Skin epidermis (tissue), 12 donors: ENCODE measurements at regions not wholly inside any gene's neighbourhood (a gene's known extent, or its start where the extent isn't known, plus 50 kb on each side); places are given as distances from the start of the nearest gene placed in this dataset.
"Not testable (repeated sequence)": the region's sequence is repeated elsewhere in the genome, so short reads cannot be mapped to it uniquely, and the experiment has no call there.

ENCODE experiments used
- H3K27ac ChIP-seq, 21 experiments: fragments of 200-600 bp; sonication (generic) in 11 of 21; one replicate each; pipeline ENCODE4 v1.5.0; 2020; ENCODE audit warnings: mild to moderate bottlenecking in 3 of 21, inconsistent platforms in 2 of 21, moderate library complexity in 2 of 21
- H3K4me3 ChIP-seq, 7 experiments: fragments of 200-600 bp; sonication (generic) in 2 of 7; one replicate each; pipeline ENCODE4 v1.5.0; 2020; ENCODE audit warnings: inconsistent platforms in 2 of 7, mild to moderate bottlenecking in 2 of 7, moderate library complexity in 1 of 7

DNA sequence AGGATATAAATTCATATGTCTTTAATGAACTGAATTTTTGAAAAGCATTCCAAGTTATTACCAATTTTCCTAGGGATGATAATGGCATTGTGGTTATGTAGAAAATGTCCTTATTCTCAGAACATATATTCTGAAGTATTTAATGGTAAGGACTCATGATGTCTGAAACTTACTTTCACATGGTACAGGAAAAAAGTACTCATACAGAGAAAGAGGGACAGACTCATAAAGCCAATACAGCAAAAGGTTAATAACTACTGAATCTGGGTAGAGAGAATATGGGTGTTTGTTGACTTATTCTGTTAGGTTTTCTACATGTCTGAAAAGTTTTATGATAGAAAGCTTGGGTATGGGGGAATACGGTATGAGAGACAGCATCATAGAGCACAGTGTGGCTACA is 84.3 kb upstream of the SERTAD2 start:
- no peak overlapping the region for H3K27ac ChIP-seq
- H3K4me3 ChIP-seq: no peak overlapping the region

DNA sequence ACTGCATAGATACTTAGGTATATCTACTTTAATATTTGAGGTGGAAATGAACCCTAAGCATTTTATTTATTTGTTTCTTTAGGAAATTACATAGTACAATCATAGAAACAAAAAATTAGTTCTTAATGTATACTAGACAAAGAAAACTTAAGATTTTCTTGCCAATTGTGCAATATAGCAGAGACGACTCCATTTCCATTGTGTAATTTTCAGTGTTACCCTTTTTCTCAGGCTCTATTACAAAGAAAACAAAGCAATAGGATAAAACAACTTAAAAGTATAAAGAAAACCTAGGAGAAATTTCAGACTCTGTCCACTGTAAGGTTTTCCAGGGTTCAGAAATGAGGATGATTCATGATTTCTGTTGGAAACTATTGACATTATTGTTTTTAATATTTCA is 89.0 kb upstream of the SERTAD2 start:
- Histone ChIP-seq H3K4me3 (no peak overlapping the region), H3K27ac (no peak overlapping the region)

DNA sequence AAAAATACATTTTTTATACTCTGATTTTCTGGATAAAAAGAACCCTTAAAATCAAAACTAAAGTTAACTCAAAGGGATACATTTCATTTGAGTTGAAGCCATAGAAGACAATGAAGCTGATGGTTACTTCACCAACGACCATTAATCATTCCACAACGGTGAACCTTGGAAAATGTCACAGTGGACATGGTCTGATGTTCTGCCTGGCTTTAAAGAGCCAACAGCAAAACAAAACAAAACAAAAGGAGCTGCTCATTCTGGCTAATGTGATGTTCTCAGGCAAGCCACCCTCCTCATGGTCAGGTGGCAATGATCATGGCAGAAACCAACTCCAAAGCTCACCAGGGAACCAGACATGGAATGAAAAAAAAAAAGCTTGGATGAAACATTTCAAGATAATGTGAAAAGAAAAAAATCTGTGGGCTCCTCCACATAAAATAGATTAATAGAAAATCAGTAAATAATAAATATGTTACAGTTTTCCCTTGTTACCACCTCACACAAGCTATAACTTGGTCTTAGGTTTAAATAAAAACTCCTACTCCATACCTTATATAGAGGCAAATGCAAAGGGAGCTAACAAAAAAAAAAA is 90.1 kb upstream of the SERTAD2 start:
- Histone ChIP-seq H3K4me3 (no peak overlapping the region), H3K27ac (no peak overlapping the region)

DNA sequence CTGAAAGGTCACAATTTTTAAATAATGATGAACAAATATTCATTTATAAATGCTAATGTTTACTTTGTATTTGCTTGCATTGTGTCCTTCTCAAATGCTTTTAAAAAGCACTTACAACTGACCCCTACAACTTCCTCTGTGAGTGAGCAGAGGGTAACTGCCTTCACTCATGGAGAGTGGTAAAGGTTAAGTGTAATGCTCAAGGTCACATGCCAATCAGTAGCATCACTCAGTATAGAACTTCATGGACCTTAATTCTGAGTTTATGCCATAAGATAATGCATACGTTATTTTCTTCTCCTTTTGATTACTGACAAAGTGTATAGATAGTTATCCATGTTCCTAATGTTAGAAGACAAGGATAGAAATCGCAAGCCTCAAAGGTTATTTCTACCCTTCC is 91.8 kb upstream of the SERTAD2 start:
- H3K4me3 ChIP-seq: no peak overlapping the region
- H3K27ac ChIP-seq: no peak overlapping the region

DNA sequence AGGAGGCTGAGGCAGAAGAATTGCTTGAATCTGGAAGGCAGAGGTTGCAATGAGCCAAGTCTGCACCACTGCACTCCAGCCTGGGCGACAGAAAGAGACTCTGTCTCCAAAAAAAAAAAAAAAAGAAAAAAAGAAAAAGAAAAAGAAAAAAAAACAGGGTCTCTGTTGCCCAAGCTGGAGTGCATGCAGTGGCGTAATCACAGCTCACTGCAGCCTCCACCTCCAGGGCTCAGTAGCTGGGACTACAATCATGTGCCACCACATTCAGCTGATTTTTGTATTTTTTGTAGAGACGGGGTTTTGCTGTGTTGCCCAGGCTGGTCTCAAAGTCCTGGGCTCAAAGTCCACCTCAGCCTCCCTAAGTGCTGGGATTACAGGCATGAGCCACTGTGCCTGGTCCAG is 94.0 kb upstream of the SERTAD2 start:
- H3K27ac ChIP-seq: peak overlapping the region in 1 of 21 experiments; percentile 57
- not testable (repeated sequence) for H3K4me3 ChIP-seq

DNA sequence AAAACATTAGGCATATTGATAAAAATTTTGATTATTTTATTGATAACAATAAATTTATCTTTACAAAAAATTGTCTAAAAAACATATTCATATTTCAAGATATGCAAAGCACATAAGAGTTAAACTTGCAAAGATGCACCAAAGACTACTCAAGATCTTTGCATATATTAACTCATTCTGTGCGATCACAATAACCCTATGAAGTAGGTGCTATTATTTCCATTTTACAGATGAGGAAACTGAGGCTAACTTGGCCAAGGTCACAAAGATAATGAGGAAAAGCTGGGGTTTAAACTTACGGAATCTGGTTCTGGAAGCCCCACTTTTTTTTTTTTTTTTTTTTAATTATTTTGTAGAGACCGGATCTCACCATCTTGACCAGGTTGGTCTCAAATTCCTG is 94.4 kb upstream of the SERTAD2 start:
- no peak overlapping the region for H3K4me3 ChIP-seq
- H3K27ac ChIP-seq: peak overlapping the region in 7 of 21 experiments; percentile 48 to 100 (median 98)

DNA sequence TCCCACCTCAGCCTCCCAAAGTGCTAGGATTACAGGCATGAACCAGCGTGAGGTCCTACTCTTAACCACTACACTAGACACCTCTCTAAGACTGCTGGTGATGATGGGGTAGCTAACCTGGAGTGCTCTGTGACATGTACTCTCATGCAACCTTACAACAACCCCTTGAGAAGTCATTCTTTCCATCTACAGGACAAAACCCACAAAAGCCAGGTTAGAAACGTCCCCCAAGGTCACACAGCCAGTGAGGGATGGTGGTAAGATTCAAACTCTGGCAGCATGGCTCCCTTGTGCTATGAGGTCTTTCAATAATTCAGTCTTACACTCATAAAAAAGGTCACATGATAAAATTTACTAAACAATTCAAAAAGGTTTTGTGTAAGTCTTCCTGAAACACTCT is 94.8 kb upstream of the SERTAD2 start:
- H3K4me3 ChIP-seq: peak overlapping the region in 2 of 7 experiments; percentile 7 to 77
- peak overlapping the region in 17 of 21 experiments; percentile 48 to 100 (median 96) for H3K27ac ChIP-seq

DNA sequence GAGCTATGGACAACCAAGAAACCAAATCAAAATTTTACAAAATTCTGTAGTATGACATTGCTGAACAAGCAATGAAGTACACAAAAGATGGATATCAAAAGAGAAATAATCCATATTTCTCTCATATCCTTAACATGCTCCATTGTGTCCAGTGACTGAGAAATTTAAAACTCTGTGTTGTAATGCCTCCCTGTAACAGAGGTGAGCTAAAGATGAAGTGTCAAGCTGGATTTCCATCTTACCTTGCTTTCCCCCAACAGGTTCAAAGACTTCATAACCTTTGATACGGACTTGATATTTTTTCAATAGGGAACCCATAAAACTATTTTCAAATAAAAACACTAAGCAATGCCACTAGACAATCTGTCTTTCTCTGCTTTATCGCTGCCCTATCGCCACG is 95.7 kb upstream of the SERTAD2 start:
- Histone ChIP-seq H3K4me3 (peak overlapping the region; percentile 54 to 77 (median 73)), H3K27ac (peak overlapping the region in 20 of 21 experiments; percentile 83 to 100 (median 96))

DNA sequence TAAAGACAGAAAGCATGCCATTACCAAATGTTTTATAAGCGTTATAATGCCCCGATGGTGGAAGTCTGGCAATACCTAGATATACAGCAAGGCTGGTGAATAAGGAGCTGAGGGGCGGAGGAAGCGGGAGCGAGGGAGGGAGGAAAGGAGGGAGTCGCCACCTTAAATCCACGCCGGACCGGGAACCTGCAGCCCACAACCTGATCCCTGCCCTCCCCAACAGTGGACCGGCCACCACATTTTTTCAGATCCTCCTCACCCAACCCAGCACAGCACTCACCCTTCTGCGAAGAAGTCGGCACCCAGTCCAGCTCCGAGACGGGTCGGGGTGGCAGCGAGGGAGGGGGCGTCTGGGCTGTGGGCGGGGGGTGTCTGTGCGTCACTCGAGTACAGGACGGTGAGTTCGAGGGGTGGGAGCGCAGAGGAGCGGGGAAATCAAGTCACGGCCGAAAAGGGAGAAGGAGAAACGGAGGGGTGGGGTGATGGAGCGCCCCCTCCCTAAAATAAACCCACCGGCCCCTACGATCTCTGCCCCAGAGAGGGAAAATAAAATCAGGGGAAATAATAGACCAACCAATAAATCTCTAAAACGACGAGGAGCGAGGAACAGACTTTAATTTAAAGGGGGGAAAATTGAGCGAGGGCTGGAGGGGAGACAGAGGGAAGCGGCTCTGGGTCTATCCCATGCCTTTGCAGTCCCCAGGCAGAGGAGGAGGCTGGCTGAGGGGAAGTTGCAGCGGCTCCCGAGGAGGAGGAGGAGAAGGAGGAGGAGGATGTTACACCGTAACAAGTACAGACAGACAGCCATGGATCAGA is 96.5 kb upstream of the SERTAD2 start:
- peak overlapping the region; percentile 54 to 77 (median 73) for H3K4me3 ChIP-seq
- H3K27ac ChIP-seq: peak overlapping the region; percentile 66 to 100 (median 96)

DNA sequence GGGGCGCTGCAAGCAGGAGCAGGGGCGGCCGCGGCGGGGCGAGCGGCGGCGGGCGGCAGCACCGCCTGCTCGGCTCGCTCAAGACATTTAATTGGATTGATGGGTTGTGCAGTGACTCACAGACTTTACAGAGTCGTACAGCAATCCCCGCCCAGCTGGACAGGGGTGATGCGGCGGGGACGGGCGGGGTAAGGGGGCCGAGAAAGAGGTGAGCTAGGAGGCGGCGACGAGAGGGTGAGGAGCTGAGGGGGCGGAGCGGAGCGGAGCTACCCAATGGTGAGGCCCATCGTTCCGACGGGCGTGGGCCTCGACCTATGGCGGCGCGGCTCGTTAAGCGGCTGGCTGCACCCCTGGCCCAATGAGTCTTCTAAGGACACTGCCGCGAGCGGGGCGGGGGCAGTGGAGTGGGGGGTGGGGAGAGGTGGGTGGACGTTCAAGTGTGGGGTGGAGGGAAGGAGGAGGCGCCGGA is 97.1 kb upstream of the SERTAD2 start:
- peak overlapping the region; percentile 66 to 100 (median 97) for H3K27ac ChIP-seq
- H3K4me3 ChIP-seq: peak overlapping the region; percentile 54 to 77 (median 73)

DNA sequence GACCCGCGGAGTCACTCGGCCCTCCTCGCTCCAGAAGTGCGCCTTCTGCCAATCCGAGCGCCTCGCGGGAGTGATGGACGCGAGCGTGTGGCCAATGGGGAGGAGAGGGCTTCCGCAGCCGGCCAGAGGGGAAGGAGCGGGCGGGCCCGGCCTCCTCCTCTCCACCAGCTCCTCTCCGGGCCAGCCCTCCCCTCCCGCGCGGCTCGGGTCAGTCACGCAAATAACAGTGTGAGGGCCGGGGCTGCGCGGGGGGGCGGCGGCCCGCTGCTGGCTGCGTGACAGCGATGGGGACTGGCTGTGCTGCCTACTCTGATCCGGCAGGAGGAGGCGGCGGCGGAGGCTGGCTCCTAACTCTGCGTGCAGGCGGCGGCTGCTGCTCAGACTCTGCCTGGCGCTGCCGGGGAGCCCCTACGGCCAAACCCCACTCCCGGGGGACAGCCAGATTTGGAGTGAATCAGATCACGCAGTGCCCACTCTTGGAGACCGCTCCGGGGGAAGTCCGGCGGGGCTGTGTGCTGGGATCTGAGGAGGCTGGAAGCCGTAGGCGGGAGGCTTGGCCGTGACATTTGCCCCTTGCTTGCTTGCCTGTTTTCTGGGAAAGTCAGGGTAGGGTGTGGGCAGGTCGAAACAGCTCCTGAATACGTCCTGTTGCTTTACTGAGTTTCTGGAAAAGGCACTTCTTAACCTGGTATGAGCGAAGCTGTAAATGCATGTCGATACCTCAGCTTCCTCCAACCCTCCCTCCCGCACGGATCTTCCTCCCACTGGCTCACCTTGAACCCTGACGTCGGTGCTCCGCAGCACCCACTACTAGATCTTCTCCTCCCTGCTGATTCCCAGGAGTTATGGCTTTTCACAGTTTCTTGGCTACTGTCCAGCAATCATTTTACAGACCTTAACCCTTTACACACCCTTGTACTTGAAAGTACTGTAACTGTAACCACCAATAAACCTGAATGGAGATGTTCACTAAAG is 97.9 kb upstream of the SERTAD2 start:
- H3K27ac ChIP-seq: peak overlapping the region; percentile 83 to 100 (median 96)
- H3K4me3 ChIP-seq: peak overlapping the region; percentile 50 to 77 (median 57)

DNA sequence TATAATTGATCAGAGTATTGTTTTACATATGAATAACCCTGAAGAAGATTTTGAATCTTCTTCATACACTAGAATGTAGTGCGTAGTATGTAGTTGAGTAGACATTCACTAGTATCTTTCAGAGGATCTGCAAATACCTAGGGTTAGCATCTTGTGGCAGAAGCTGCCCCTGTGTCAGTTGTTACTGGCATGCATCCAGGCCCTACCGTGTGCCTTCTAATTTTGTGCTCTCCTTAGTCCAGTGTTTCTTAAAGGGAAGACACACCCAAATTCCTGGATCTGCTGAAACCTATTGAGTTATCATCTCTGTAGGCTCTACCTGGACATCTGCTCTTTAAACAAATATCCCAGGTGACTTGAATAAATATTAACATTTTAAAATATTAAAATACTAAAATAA is 99.7 kb upstream of the SERTAD2 start:
- H3K4me3 ChIP-seq: no peak overlapping the region
- peak overlapping the region in 8 of 21 experiments; percentile 94 to 99 (median 95) for H3K27ac ChIP-seq

DNA sequence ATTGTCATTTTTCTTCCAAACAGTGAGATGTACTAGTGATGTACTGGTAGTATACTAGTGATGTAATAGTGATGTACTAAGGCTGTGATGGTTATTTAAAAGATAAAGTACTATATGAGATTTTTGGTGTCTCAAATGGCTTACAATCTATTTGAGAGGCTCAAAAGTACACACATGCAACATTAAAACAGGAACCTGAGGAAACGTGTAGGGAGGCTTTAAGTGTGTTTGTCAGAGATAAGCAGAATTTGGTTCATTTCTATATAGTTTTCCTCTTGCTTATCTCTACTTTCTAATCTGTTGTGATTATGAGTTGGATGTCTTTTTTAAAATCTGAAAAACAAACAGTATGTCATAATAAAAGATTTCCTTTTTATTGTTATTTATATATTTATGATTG is 100.9 kb upstream of the SERTAD2 start:
- Histone ChIP-seq H3K27ac (no peak overlapping the region), H3K4me3 (no peak overlapping the region)

DNA sequence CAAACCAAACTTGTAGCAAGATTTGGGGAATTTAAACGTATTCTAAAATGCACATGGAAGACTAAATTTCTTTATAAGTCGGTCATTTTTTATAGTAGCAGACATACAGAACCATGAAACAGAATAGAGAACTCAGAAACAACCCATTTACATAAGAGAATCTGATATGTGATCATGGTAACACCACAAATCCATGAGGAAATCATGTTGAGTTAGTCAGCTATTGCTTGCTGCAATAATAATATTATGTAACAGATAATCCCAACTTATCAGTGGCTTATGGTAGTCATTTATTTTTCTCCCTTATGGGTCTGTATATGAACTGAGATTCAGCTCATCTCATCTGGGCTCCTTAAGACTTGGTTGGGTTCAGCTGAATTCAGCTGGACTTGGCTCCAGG is 103.4 kb upstream of the SERTAD2 start:
- Histone ChIP-seq H3K27ac (no peak overlapping the region), H3K4me3 (no peak overlapping the region)

DNA sequence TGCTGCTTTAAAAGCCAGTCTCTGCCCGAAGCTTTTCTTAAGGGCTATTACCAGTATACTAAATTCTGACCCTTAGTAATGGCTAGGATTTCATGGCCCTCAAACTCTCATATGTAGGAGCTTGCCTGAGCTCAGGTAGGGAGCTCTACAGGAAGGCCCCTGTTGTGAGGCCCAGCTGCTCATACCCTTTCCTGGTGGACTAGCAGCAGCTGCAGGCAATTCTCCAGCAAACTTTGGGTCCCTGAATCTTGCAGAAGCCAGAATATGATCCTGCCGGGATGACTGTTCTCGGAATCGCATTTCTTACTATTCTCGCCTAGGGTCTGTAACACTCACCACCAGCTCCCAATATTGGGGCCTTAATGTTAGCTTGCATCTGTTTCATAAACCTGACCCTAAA is 106.4 kb upstream of the SERTAD2 start:
- H3K4me3 ChIP-seq: no peak overlapping the region
- no peak overlapping the region for H3K27ac ChIP-seq

DNA sequence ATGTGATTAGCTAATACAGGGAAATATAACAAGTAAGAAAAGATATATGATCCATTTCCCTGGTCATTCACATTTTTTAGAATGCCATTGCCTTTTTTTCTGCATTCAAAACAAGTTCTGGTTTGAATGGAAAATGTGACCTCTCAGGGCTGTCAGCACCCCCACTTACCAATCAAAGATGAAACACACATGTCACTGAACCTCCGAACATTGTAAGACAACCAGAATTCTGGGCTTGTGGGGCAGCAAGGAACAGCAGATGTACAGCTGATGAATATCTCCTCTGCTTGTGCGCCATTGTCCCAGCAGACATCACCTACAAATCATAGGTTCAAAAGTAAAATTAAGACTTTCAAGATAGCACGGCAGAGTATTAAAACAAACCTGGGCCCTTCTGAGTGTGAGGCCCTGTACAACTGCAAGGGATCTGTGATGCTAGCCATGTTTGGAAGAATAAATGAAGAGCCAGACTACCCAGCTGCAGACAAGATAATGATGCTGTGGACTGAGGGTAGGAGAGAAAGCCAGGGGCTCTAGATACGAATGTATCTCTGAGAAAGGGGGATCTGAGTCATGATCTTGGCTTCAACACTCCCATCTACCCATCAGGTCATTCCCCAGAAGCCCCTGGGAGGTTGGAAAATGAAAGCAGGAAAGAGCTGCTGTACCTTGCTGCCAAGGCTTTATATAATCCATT is 108.7 kb upstream of the SERTAD2 start:
- no peak overlapping the region for H3K27ac ChIP-seq
- H3K4me3 ChIP-seq: no peak overlapping the region

DNA sequence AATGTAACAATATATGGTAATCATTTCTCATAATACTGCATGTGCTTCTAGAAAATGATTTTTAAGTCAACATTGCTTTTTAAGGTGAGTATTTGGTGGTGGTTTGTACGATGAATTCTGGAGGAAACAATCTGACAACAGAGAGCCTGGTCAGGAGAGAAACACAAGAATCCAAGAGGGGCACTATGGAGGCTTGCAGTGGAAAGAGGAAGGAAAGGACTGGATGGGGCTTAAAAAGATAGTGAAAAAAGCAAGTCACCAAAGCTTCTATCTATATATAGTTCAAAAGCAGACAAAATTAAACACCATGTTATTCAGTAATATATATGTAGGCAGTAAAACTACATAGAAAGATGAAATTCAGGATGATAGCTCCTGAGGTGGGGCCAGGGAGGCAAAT is 109.4 kb upstream of the SERTAD2 start:
- Histone ChIP-seq H3K4me3 (no peak overlapping the region), H3K27ac (no peak overlapping the region)

DNA sequence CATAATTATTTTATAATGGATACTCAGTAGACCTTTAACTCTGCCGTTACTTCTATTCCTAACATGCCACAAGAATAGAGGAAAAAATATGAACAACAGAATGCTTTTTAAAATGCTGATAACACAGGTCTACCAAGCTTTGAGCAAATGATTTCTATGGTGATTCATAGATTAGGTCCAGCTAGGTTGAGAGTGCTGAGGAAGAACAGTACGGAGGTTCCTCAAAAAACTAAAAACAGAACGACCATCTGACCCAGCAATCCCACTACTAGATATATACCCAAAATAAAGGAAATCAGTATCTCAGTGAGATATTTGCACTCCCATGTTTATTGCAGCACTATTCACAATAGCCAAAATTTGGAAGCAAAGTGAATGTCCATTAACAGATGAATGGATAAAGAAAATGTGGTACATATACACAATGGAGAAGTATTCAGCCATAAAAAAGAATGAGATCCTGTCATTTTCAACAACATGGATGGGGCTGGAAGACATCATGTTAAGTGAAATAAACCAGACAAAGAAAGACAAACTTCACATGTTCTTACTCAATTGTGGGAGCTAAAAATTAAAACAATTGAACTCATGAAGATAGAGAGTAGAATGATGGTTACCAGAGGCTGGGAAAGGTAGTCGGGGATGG is 111.6 kb upstream of the SERTAD2 start:
- Histone ChIP-seq H3K27ac (no peak overlapping the region), H3K4me3 (no peak overlapping the region)
